GM21825 (cell line): ENCODE measurements at regions not wholly inside any gene's neighbourhood (a gene's known extent, or its start where the extent isn't known, plus 50 kb on each side); places are given as distances from the start of the nearest gene placed in this dataset.
"Not testable (repeated sequence)": the region's sequence is repeated elsewhere in the genome, so short reads cannot be mapped to it uniquely, and the experiment has no call there.

ENCODE experiments used
- ATAC-seq: cut with Tn5 transposase; IDR thresholded peaks from one replicate; pipeline ENCODE4 v1.9.1; 2021; ENCODE audit warnings: mild to moderate bottlenecking, moderate library complexity; ENCODE audit not compliant: unreplicated experiment

DNA sequence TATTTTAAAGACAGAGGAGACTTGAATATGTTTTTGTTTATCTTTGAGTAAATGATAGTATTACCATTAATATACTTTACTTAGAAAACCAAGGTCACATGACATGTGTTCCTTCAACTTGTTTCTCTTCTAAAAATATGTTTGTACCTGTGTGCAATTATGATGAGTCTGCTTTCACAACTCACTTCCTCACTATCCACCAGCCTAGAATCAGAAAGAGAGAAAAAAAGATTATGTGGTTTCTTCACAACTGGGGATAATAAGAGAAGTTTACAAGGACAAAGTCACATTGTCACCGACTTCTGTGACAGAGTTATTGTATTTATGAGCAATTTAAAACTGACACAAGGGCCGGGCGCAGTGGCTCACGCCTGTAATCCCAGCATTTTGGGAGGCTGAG, 1112.1 kb downstream of the RPA4 start:
- no peak for ATAC-seq

DNA sequence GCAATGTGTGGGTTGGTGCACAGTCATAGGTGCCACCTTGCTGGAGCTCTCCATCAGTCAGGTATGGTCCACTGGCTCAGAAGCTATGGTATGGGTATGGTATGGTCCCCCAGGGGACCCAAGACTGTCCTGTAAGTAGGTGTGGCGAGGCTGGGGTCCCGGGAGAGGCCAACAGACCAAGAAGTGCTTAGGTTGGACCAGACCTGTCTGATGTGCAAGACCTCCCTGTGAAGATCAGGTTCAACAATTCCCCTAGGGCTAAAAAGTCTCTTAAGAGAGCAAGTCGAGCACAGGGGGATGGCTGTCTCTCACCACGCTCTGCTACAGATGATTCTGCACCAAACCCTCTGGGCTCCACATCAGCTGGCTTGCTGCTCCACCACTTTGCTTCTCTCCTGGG, 1145.0 kb downstream of the RPA4 start:
- ATAC-seq = no peak

DNA sequence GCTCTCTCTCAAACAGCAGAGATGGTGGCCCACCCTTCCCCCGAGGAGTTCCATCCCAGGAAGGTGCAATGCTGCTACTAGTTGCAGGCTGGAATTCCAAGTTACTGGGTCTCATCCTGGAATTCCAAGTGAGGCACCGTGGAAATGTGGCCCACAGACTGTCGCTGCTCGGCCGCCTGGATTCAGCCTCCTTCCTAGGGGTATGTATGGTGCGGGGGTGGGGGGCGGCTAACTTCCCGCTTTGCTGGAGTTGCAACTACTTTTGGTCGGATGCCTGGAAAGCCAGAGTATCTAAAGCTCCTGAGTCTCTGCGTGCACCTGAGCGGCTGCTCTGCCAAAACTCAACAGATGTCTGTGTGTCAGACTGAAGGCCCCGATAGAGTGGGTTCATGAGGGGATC, 1146.2 kb downstream of the RPA4 start:
- no peak for ATAC-seq

DNA sequence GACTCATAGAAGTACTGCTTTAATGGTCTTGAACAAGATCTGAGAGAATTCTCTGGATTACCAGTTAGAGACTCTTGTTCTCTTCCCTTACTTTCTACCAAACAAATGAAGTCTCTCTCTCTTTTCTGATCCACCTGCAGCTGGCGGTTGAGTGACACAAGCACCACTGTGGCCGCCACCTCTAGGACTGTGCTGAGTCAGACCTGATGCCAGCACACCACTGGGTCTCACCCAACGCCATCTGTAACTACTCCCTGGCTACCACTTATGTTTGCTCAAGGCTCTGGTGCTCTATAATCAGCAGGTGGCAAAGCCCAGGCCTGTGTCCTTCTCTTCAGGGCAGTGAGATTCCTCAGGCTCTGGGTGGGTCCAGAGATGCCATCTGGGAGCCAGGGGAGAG, 1173.5 kb downstream of the RPA4 start:
- no peak for ATAC-seq

DNA sequence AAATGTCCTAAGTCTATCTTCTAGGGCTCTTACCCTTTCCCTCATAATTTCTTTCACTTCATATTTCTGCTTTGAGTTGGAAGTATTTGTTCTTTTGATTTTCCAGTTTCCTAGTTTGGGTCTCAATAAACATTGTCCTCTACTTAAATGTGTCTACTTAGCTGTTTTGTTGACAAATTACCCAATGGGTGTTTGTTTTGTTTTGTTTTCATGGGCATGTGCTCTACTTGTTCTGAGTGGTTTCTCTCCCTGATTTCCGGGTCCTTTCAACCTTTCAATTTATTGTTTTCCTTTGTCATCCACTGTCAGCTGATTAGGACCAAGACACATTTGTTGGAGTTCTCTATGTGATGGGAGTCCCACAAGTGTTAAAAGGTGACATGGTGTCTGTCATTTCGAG, 1181.4 kb downstream of the RPA4 start:
- no peak for ATAC-seq

DNA sequence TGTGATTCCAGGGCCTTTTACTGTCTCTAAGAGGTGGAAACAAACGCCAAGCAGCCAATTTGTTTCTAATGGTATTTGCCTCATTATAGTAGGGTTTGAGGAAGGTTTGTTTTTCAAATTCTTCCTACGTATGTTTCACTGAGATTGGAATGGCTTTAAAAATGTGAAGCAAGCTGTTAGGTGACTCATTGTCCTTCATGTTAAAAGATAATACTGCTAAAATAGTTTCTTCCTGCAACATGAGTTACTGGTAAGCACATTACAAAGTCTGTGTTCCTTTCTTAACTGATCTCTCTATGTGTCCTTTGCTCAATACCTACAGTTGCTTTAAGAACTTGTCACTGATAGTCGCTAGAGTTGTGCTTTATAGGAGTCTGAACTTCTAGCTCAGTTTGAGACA, 1183.9 kb downstream of the RPA4 start:
- no peak for ATAC-seq

DNA sequence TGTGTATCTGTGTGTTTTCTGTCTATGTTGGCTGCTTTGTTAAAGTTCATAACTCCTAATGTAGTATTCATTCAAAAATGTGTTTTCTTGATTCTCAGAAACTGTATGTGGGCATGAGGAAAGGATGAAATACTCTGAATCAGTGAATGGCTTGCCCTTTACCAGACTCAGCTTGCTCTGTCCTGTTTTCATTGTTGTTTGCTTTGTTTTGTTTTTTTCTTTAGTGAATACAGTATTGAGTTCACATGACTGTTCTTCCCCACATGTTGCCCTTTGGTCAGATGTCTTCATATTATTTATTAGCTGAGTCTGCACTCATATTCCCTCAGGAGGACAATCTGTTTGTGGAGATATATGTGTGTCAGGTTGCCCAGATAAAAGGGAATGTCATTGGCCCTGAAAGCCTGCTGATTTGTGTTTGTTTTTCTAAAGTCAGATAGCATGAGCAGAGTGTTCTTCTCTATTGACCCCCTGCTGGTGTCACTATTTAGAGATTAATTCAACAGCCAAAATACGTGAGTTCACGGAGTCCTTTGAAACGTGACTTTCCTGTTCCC, 1184.4 kb downstream of the RPA4 start:
- no peak for ATAC-seq

DNA sequence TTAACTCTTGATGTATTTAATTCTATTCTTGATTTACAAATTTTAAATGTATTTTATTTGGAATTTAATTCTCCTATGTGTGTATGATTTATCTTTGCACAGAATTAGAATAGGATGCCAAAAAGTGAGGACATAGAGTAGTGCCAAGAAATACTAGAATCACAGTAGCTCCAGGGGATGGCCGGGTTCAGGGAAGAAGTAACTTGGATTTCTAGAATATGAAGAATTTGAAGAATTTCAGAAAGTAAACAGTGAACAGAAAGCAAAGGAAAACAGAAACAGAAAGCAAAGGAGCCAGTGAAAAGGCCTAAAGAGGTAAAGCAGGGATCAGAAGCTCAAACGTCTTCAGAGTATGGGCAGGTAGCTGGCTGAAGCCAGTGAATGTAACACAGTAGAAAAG, 1187.6 kb downstream of the RPA4 start:
- no peak for ATAC-seq

DNA sequence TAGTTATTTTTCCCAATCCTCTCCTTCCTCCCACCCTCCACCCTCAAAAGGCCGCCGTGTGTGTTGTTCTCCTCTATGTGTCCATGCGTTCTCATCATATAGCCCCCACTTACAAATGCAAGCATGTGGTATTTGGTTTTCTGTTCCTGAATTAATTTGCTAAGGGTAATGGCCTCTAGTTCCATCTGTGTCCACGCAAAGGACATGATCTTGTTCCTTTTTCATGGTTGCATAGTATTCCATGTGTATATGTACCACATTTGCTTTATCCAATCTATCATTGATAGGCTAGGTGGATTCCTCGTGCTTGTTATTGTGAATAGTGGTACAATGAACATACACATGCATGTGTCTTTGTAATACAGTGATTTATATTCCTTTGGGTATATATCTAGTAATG, 1193.7 kb downstream of the RPA4 start:
- no peak for ATAC-seq

DNA sequence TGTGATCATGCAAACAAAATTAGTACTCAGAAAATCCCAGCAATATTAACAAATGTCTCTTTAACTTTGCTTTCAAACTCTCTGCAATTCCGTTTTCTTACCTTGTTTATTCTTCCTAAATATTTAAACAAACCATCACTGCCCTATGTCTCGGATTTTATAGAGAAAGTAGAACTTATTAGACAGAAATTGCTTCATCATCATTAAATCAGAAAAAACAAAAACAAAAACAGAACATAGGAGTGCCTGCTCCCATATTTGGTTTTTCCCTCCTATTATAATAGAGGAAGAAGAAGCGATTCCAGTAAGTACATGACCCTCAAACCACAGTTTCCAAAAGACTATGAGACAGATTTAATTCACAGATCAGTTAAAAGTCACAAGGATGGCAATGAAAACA, 1228.0 kb downstream of the RPA4 start:
- no peak for ATAC-seq

DNA sequence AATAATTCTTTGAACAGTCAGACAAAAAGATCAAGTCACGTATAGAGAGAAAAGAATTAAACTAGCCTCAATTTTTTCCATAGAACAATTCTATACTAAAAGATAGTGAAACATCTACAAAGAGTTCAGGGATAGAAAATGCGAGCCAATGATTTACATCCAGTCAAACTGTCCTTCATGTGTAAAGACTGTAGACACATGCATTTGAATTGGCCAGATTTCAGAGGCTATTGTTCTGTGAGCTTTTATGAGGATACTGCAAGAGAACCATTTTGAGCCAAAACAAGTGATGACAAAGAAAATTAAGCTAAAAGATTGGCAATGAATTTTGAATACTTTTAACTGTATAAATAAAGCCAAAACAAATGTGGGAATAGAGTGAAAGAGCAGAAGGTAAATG, 1230.3 kb downstream of the RPA4 start:
- no peak for ATAC-seq

DNA sequence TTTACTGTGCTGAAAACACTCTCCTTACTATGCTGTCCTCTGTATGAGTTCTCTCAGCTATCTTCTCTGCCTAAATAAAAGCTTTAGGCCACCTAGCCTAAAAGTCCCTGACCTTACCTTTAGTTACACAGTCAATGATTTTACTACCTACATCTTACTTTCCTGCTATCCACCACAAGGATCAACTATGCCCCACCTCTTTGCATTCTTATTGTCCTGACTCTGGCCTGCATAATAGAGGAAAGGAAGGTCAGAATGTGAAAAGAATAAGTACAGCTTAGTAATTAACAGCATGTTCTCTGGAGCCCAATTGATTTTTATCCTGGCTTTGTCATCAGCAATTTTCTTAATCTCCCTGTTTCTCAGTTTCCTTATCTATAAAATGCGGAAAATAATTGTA, 1257.8 kb downstream of the RPA4 start:
- ATAC-seq = no peak

DNA sequence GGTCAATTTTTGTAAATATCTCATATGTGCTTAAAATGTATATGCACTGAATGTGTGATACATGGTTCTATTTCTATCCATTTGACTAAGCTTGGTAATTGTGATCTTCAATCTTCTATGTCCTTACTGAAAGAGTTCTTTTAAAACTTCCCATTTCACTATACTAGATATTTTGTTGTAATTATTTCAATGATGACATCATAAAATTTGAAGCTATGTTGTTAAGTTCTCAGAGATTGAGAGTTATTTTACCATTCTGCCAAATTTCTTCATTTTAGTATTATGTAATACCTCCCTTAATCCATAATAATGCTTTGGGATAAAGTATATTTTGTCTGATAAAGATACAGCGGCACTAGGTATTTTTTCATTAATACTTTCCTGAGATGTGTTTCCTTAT, 1307.3 kb downstream of the RPA4 start:
- ATAC-seq = no peak

DNA sequence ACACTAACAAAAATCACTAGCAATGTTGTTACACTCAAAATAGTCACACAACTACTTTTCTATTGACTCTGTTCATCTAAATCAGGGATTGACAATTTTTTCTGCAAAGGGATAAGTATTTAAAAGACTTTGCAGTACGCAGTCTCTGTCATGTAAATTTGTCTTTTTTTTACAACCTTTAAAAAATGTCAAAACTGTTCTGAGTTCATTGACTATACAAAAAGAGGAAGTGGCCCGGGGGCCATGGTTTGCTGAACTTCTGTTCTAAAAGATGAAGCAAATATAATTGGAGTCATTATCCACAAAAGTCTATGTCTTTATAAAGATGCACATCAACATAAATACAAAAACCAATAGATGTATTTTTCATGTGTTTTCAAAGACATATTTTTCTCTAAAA, 1310.3 kb downstream of the RPA4 start:
- ATAC-seq = no peak

DNA sequence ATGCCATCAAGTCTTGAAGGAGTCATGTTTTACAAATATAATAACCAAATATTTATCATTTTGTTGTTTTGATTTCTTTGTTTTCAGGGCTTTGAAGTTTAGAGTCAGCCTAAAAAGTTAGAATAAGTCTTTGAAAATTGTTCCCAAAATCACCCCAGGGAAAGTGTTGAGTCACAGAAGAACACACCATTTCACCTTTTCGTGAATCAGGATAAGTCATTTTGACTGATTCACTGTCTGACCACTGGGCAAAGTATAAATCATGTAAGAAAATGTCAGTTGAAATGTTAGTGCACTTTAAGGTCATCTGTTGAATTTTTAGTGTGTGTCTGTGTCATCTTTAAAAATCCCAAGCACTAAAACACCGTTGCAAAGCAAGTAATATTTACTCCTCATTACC, 1320.1 kb downstream of the RPA4 start:
- ATAC-seq = no peak

DNA sequence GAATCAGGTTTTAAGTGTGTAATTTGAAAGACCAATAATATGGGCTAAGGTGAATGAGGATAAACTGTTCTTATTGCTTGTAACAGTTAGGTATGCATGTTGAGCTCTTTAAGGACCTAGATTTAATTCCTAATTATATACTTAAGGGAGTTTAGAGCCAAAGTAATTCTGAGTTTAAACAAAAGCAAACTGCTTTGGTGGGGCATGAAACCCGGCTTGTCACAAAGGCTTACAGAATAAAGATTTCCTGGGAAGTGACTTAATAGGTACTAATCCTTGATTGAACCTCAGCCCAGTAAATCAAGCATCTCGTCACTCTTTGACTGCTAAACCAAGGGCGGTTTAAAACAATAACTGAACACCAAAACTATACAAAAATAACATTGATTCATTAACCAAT, 1324.2 kb downstream of the RPA4 start:
- no peak for ATAC-seq

DNA sequence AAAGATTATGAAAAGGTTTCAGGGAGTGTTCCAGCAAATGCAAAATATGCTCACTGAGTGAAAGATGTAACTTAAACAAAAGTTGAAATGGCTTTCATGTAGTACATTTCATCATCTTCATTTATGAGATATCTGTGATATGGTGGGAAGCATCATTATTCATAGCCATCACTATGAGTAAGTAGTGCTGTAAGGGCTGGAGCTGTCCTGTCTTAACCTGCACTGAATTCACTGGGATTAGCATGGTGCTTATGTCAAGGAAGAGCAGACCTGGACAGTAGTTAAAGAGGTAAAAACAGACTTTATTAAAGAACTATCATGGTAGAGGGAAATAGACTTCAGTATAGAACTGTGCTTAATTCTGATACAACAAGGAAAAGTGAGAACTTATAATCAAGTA, 1347.3 kb downstream of the RPA4 start:
- no peak for ATAC-seq

DNA sequence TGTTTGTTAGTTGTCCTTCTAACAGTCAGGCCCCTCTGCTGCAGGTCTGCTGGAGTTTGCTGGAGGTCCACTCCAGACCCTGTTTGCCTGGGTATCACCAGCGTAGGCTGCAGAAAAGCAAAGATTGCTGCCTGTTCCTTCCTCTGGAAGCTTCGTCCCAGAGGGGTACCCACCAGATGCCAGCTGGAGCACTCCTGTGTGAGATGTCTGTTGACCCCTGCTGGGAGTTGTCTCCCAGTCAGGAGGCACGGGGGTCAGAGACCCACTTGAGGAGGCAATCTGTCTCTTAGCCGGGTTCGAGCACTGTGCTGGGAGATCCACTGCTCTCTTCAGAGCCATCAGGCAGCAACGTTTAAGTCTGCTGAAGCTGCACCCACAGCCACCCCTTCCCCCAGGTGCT, 1356.4 kb downstream of the RPA4 start:
- ATAC-seq = not testable (repeated sequence)

DNA sequence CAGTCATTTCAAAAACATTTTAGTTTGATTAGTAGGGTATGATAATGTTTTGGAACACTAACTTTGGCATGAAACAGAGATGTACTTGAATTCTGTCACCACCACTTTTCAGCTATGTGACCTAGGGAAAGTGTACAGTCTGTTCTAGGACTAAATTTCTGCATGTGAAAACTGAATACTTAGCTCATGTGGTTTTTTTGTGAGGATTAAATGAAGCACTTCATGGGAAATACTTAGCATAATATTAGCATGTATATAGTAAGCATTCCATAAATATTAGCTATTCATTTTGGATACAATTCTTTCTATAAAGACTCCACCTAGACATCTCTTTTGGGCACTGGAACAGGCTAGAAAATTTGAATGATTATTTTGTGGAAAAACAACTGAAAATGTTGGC, 1379.4 kb downstream of the RPA4 start:
- ATAC-seq = no peak

DNA sequence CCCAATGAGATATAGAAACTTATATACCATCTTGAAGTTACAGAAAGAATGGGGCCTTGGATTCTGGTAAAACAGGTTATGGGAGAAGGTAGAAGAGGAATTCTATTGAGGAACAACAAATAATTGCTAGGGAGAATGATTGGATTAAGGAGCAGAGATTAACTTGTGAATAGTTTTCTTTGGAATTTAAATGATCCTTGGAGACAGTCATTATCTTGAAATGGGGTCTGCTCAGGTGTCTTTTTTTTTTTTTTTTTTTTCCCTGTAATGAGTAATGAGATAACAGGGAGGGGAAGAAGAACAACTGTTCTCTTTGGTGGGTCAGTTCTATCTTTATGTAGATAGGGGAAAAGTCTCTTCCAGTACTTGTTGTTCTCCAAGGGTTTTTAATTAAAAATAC, 1406.0 kb downstream of the RPA4 start:
- no peak for ATAC-seq

DNA sequence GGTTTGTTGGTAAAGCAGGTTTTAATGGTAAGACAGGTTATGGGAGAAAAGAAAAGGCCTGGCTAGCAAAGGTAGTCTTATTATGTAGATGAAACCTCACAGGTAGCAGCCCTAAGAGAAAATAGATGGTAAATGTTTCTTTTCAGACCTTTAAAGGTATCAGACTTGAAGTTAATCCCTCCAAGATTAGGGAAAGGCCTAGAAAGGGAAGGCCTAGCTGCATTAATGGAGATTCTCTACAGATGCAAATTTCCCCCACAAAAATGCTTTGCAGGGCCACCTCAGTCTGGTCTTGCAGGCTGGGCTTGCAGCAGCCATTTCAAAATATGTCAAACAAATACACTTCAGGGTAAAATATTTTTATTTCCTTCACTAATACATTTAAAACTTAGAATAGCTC, 1410.6 kb downstream of the RPA4 start:
- ATAC-seq = no peak

DNA sequence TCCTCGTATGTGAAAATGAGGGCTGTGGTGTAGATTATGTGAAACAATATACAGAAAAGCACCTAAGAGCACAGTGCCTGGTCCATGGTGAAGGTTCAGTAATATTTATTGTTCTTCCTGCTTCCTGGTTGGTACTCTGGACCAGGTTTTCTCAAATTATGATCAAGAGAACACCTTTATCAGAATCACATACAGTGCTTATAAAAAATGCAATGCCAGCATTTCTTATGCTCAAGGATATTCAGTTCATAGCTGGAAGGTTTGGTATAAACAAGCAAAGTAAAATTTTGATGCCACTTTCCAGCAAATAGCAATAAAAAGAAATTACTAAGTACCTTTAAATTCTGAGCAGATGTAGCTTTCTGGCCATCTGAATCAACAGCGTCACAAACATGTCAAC, 1412.4 kb downstream of the RPA4 start:
- no peak for ATAC-seq

DNA sequence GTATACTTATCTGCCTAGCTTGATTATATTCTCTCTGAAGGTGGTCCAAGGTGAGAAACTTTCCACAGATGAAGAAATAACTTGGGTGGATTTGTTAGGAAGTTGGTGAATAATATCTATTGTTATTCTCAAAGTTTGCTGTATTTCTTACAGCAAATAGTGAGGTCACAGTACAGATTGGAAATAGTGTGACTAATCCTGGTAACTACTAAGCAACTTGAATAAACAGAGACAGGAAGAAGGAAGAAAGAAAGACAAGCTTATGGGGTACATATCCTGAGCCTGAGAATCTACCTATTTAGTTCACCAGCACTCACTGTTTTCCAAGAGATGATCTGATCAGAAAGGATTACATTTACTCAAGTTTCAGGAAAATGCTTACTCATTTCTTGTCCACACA, 1416.1 kb downstream of the RPA4 start:
- no peak for ATAC-seq

DNA sequence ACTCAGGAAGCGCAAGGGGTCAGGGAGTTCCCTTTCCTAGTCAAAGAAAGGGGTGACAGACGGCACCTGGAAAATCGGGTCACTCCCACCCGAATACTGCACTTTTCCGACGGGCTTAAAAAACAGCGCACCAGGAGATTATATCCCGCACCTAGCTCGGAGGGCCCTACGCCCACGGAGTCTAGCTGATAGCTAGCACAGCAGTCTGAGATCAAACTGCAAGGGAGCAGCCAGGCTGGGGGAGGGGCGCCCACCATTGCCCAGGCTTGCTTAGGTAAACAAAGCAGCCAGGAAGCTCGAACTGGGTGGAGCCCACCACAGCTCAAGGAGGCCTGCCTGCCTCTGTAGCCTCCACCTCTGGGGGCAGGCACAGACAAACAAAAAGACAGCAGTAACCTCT, 1416.8 kb downstream of the RPA4 start:
- not testable (repeated sequence) for ATAC-seq
